ENCODE measurements at regions not wholly inside any gene's neighbourhood (a gene's known extent, or its start where the extent isn't known, plus 50 kb on each side); places are given as distances from the start of the nearest gene placed in this dataset.

DNA sequence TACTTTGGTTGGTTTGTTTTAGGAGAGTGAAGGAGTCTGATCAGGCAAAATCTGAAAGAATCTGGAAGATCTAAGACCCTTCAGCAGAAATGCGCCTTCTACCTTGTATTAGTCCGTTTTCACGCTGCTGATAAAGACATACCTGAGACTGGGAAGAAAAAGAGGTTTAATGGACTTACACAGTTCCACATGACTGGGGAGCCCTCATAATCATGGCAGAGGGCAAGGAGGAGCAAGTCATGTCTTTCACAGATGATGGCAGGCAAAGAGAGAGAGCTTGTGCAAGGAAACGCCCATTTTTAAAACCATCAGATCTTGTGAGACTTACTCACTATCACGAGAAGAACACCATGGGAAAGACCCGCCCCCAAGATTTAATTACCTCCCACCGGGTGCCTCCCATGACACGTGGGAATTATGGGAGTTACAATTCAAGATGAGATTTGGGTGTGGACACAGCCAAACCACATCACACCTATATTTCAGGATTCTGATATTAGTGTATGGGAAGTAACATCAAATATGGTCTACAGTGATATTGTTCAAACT is 99.3 kb downstream of the GLUL start:
- peak; percentile 39 for DNase-seq

DNA sequence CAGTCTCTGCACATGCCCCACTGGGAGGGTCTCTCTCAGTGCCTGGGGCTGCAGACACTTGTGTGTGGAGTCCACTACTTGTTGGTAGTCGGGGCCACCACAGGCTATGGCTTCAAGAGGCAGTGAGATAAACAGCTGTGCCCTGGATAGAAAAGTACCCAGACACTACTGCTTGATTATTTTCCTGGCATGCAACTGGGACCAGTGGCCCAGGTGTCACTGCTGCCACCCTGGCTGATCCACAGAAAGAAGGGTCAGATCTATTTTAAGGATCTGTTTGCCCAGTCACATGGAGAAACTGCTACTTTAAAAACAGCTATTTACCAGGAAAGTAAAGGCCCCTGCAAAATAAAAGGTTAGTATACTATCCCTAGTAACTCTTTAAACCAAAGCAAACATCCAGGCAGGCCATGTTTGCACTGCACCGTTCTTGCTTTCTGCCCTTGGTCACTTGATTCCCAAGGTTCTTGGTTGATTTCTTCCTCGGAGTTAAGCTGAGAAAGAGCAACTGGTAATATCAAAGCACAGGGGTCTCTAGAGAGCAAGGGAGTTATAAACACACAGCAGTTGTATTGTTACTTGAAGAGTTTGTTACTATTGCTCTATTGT is 99.9 kb downstream of the GLUL start:
- peak; percentile 72 for DNase-seq

DNA sequence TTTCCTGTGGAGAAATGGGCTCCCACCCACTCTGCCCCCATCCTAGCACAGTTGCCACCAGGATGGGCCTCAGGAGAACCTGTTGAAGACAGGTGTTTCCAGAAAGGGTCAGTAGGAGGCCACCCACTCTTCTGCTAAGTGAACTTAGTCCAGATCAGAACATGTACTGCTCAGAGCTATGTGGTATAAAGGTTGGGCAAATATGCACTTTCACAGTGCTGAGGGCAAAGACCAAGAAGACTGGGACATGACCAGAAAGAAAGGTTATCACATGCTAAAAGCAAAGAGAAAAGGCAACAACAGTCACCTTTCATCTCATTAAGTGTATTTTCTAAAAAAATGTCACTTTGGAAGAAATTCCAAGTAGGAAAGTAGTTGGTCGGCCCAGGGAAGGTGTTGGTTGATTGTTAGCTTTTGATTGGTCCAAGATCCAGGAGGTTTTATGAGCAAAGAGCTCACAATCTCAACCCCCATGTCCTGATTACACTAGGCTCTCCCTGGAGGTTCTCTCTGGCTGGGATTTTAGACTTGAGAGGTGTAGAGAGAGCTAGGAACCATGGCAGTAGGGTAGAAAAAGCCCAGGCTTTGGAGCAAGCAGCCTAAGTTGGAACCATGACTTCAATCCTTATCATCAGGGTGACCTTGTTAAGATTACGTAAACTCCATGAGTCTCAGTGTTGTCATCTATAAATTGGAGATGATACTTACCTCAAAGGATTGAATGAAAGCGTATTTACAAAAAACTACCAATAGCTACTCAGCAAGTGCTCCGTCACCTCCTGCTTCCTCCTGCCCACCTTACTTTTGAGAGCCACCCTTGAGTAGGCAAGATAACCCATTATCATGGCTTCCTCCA is 102.6 kb downstream of the GLUL start:
- no peak for DNase-seq

DNA sequence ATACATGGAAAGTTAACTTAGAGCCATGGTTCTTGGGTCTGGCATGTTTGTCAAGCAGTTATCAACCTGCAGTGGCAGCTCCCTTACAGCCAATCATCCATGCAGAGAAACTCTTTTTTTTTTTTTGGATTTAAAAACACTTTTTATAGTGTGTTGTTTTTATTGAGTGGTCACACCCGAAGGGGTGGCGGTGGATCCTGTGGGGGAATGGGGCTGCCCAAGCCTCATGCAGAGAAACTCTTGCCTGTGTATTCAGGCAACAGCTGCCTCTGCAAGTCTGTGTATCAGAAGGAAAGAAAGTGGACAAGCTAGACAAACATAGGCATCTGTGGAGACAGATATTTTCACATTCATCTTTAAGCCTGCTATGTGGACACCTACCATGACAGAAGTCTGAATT is 104.8 kb downstream of the GLUL start:
- DNase-seq: peak; percentile 11

DNA sequence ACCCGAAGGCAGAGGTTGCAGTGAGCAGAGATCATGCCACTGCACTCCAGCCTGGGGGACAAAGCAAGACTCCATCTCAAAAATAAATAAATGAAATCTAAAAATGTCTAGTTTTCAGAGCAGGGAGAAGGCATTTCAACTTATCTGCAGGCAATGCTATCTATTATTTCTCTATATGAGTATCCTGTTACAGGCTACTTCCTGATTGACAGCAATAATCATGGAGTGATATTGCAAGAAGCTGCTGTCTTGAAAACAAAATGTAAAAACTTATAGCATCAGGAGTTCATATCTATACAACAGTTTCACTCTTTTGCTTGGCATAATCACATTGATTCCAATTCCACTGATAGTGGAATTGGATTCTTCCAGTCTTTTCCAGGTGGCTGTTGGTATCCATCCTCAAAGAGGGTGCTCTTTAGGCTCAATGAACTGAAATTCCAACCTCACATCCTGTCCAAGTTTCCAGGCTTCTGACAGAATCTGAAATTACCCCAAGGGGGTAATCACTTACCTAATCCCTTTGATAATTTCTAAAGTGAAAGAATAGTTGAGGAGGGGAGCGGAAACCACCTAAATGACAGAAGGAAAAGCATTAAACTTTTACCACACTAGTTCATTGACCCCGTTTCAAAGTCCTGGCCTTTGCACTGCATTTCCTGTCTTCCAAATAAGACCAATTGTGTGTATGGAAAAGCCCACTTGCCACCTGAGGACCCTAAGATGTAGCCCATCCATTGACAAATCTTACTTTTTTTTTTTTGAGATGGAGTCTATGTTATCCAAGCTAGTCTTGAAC is 107.6 kb downstream of the GLUL start:
- peak; percentile 19 for DNase-seq

DNA sequence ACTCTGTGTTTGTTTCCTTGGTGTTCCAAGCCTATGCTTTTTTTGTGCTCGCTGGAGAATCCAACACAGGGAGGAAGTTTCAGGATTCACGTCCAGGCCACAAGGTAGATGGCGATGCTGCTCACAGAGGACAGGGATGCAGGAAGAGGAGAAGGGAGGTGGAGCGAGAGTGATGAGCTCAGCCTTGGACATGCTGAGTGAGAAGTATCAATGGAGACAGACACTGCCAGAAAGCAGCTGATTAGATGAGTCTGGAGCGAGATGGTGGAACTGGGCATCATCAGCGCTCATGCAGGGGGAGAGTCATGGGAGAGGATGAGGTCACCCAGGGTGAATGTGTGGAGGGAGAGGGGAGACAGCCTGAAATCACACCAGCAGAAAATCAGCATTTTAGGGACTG is 110.0 kb downstream of the GLUL start:
- peak; percentile 29 for DNase-seq

DNA sequence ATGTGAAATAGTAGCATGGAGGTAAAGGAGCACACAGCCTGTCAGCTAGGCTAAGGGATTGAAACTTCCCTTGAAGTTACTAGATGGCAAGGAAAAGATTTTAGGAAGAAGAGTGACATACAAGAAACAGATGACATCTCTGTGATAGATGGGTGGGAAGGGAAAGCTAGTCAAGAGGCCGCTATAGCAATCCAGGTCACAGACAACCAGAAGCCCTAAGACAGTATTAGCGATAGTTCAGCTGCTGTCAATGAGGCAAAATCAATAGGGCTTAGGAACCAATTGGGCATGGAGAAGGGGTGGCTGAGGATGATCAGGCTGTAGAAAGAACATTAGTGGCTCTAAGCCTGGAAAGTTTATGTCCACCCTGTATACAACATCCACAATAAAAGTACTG is 111.1 kb downstream of the GLUL start:
- DNase-seq: peak; percentile 52

DNA sequence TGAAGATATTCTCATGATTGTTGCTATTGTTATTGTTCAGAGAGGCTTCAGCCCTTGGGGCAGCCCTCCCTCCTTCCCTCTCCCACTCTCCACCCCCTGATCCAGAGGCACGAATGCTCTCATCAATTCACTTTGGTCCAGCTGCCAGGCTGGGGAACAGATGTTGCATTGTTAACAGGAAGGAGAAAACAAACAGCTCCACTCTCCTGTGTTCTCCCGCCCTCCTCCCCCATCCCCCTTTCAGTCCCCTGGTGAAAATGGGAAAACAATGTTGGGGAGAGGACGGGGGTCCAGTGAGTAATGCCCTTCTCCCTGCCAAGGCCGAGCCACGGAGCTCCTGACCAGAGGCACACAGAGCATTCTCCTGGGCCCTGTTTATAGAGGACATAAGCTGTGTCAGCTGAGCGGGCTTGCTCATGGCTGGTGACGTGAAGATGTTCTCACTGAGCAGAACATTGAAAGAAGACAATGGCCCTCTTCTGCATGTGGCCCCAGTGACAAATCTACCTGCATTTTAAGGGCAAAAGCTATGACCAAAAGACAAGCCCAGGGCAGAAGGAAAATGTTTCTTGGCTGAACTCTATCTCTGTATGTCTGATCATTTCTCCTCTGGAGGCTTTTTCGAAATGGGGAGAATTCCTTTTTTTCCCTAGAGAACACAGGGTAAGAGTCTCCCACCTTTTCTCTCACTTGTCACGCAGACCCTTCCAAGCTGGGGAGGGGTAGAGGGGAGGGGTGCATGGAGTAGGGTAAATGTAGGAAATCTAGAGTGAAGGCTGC is 111.7 kb downstream of the GLUL start:
- DNase-seq: peak; percentile 92

DNA sequence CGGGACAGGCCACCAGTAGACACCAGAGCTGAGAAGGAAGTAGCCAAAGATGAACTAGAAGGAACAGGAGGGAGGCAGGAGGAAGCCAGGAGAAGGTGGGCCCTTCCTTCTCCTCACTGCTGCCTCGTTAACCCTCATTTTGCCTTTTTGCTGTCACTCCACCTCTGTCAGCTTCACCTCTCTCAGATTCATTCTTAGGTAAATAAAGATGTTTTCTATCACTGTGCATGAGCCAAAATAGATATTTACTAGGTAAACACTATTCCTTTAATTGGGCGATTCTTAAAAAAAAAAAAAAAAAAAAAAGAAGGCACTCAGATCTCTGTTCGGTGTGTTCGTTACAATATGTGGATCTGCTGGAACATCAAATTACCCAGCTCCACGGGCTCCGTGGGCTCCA is 112.3 kb downstream of the GLUL start:
- DNase-seq: no peak

DNA sequence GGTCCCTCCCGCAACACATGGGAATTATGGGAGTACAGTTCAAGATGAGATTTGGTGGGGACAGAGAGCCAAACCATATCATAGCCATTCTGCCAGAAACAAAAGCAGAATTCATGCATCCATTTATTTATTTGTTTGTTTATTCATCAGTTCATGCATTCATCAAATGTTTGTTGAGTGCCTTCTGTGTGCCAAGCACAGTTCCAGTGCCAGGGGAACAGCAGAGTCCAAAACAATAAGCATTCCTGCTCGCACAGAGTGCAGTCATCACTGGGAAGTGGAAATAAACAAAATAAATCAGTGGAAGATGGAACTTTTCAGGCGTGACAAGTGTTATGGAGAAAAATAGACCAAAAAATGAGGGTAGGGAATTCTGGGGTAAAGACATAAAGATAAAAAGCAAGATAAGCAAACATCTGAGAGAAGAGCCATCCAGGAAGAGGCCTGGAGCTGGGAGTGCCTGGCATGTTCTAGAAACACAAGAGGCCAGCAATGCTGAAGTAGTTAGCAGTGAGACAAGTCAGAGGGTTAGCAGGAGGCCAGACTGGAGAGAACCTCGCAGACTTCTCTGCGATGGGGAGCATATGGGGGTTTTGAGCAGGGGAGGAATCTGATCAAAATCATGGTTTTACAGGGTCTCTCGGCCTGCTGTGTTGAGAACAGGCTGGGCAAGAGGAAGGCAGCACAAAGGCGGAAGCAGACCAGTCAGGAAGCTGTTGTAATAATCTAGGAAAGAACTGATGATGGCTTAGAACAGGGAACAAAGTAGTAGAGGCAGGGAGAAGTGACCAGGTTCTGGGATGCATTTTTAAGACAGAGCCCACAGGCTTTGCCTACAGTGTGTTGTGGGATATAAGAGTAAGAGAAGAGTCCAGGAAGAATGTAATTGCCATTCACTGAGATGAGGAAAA is 113.2 kb downstream of the GLUL start:
- peak; percentile 25 for DNase-seq

DNA sequence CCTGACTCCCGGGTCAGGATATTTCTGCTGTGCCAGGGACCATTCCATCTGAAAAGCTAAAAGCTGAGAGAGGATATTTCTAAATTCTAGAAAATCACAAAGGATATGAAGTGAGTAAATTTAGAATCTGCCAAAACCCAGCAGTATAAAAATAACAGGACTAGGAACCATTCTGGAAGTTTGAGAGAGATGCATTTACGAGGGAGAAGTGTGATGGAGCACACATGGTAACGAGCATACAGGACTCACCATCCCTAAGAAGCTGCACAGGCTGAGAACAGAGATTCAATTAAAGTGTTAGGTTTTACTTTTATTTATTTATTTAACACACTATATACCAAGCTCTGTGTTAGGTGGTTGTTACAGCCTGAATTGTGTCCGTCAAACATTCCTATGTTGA is 116.3 kb downstream of the GLUL start:
- no peak for DNase-seq

DNA sequence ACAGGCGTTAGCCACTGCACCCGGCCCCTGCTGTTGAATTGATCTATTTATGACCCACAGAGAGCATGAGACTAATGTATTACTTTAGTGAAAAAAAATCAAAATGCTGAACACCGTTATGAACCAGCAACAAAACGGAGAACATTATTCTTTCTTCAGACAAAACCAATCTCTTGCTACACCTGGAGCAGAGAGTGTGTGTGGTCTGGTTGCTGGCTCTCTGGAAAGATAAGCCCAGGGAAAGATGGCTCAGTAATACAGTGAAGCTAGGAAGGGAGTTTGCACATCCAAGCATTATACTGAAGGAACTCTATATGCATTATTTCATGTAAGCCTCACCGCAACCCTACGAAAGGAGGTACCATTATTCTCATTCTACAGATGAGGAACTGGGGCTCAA is 117.0 kb downstream of the GLUL start:
- no peak for DNase-seq

DNA sequence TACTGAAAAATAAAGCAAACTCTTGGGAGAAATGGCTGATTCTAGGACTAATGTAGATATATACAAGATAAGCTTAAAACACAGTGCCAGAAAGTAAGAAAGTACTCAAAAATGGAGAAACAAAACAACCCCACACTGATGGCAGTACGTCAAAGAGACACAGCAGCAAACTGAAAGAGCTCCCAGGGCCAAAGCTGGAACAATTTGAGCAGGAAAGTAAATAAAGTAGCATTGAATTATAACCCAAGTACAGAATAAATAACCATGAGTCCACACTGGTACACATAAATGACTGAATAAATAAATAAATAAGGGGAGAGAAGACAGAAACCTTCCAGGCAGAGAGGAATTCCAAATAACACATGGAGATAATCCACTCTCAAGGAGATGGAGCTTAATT is 120.9 kb downstream of the GLUL start:
- DNase-seq: no peak

DNA sequence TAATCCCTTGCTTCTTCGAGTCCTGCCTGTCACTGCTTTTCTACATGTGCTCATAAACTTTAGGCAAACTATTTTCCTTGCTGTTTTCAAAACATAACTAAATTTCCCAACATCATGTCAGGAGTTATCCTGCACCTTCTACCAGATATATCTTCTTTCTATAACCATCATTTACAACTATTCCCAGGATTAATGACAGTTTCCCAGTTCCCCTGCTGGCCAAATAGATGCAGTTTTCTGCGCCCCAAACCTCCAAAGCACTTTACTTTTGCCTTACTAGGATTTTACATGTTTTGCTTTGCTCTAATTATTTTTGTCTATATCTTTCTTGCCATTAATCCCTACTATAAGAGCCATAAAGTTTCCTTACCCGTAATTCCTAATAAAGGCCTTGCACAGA is 122.5 kb downstream of the GLUL start:
- DNase-seq: no peak

DNA sequence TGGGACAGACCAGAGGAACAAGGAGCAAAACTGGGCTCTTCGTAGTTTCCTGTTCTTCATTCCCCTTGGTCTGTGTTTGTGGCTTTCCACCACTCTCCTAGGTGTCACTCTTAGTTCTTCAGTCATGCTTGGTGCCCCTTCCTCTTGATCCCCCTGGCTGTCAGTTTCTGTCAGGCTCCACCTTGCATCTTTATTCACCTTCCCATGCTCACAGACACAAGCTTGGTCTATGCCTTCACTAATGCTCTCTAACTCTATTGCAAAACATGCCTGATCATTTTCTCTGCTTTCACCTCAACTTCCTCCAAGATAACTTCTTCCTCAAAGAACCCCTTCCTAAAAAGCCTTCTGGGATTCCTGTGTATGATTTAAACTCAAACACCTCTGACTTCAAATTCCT is 122.9 kb downstream of the GLUL start:
- no peak for DNase-seq

DNA sequence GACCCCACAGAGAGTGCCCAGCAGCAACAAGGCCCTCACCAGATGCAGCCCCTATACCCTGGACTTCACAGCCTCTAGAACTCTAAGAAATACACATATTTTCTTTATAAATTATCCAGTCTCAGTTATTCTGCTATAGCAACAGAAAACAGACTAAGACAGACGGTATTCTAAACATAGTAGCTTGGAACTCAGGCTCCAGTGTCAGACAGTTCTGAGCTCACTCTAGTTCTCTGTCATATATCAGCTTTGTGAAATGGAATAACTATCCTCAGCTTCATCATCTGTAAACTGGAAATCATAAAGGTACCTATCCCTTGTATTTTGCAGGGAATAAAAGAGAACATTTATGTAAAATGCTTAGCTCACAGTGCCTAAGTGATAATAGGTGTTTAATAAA is 127.4 kb downstream of the GLUL start:
- DNase-seq: no peak

DNA sequence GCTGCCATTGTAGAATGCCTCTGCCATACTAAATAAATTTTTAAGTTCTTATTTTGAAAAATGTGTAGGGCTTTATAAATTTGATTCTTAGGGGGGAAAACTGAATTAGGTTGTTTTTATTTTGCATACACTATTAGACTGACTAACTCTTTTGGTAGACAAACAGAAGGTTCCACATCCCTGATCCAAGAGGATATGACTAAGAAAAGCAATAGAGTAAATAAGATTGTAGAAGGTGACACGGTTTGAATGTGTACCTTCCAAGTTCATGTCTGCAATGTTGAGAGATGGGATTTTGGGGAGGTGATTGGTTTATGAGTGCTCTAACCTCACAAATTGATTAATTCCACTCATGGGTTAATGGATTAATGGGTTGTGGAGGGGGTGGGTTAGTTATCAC is 127.9 kb downstream of the GLUL start:
- DNase-seq: no peak

DNA sequence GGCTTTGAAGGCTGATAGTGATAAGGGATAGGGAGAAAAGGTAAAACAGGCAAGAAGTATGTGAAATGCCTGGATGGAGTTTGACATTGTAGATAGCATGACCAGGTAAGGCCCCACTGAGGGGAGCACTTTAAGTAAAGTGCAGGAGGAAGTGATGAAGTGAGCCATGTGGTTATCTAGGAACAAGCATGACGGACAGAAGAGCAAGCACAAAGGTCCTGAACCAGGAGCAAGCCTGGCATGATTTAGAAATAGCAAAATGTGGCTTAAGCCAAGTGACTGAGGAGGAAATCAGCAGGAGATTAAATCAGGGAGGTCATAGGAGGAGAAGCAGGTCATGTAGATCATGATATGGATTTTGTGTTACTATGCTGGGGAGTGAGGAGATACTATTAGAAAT is 129.2 kb downstream of the GLUL start:
- DNase-seq: no peak

DNA sequence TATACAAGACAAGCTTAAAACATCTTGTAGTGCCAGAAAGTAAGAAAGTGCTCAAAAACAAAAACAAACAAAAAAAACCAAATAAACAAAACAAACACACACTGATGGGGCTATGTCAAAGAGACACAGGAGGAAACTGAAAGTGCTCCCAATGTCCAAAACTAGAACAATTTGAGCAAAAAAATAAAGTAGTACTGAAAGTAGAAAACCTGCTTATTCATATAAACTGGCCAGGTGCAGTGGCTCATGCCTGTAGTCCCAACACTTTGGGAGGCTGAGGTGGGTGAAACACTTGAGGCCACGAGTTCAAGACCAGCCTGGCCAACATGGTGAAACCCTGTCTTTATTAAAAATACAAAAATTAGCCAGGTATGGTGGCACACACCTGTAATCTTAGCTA is 129.9 kb downstream of the GLUL start:
- no peak for DNase-seq

DNA sequence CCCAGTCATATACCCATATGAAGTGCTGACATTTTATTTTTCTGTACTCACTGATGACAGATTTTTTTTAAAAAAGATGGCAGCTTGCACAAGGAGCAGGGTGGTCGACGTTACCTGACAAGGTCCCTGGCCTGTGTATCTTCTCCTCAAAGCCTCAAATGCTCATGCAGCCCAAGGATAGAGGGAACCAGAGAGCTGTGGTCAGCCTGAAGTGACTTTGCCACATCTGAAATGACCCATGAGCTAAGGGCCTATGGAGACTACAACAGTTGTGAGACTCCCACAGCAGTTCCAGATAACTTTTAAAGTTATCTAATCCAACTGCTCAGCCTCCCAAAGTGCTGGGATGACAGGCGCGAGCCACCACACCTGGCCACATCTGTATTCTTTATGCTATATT is 131.1 kb downstream of the GLUL start:
- DNase-seq: no peak

DNA sequence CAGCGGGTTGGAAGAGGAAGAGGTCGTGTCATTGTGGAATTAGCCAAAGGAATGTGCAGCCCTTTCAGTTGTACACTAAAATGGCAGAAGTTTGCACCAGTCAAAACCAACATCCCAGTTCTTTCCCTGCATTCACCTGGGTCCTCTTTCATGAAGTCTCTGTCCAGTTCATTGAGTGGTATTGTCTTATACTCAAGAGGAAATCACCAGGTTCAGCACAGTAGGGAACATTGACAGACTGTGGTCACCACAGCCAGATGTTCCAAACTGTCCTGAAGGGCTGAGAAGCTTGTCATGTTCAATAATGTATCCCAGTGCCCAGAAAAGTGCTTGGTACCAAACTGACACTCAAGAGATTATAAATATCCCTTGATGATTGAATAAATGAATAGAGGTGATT is 131.6 kb downstream of the GLUL start:
- DNase-seq: no peak
